ENCODE measurements at regions not wholly inside any gene's neighbourhood (a gene's known extent, or its start where the extent isn't known, plus 50 kb on each side); places are given as distances from the start of the nearest gene placed in this dataset.
"Not testable (repeated sequence)": the region's sequence is repeated elsewhere in the genome, so short reads cannot be mapped to it uniquely, and the experiment has no call there.

DNA sequence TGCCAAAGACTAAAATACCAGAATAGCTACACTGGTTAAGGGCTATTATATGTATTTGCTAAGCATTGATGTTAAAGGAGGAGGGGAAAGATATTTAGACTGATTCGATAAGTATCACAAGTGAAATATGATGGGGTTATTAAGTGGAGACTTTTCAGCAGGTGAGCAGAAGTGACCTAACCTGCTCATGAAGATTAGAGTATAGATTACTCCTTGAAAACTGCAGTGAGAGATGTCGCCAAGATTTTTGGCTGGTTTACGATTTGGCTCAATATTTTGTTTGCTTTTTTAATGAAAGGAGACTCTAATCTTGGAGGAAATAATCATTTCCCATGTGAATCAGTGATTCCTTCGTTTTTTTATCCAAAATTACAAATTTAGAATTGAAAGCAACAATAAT is 1279.5 kb upstream of the TENM4 start:
- no peak for DNase-seq

DNA sequence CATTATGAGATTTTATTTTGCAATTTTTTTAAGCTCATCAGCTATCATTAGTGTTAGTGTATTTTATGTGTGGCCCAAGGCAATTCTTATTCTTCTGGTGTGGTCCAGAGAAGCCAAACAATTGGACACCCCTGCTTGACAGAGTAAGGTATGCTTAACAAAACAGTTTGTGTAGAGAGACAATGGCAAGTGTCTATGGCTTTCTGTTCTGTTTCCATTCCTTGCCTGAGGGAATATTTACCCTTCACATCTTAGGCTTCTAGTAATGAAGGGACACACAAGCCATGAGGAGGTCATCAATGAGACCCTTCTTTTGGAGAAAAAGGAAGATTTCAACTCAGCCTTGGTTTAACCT is 1278.4 kb upstream of the TENM4 start:
- DNase-seq, result no peak

DNA sequence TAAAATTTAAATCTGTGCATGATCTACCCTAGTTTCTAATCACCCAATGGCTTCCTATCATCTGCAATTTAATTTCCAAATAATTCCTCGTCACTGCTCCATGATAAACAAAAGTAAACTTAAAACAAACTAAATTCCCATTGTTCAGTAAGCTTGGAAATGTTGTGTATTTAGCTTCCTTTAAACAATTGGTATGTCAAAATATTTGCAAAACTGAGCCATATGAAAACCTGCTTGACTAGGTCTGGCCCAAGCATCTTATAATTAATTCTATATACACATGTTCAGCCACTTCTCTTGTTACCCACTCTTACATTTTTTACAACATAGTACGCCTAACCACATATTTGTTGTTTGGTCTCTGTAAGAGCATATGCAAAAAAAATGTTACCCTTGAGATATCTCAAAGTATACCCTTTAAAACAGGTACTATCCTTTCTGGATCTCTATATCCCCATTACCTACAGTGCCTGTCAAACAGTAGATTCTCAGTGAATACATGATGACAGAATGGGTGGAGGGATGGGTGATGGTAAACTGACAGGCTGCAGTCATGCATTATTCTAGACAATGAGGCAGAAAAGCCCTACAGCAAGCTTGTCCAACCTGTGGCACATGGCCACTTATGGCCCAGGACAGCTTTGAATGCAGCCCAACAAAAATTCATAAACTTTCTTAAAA is 1277.9 kb upstream of the TENM4 start:
- no peak for DNase-seq

DNA sequence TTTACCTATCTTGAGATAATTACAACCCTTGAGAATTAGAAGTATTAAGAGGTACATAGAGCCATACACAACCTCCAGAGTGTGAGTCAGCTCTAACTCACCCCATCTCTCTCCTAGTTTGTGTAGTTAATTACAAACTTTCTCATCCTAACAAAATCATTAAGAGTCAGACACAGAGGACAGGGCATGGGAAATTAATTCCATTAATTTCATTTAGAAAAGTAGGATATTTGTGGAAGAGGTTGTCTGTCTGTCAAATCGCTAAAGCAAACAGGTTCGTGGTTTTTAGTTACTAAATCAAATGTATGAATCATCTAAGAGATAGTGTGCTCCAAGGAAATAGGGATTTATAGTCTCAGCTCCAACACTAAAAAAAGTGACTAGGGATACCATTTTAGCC is 1261.4 kb upstream of the TENM4 start:
- DNase-seq, result no peak

DNA sequence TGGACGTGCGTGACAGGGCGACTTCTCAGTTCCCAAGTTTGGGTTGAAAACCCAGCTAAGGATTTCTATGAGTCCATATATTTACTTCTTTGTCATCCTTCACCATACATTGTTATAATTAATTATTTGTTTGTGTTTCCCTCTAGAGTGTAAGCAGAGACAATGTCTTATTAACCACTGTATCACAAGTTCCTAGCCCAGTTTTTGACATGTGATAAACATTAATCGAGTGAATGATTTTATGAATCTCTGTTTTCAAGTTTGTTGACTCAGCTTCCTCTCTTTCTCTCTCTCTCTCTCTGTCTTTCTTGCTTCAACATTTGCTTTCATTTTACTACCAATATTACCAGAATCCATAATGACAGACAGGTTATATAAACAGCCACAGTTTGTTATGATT is 1259.6 kb upstream of the TENM4 start:
- no peak for DNase-seq

DNA sequence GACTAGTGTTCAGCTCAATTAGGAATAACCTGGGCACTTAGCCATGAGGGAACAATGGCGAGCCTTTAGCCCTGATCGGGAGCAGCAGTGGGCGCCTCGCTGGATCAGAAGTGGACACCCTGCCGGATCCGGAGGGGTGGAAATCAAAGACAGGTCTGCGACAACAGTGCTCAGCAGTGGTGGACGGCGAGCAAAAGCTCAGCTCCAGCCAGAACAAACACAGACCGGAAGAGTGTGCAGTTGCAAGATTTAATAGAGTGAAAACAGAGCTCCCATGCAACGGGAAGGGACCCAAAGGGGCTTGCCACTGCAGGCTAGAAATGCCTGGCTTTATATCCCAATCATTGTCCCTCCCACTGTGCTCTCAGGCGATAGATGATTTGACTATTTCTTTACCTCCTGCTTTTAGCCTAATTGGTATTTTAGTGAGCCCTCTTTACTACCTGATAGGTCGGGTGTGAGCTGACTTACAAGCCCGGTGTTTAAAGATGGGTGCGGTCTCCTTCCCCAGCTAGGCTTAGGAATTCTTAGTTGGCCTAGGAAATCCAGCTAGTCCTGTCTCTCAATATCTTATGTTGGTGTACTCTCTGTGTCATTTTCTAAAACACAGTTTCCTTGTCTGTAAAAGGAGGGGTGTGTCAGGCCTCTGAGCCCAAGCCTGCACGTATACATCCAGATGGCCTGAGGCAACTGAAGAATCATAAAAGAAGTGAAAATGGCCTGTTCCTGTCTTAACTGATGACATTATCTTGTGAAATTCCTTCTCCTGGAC is 1258.8 kb upstream of the TENM4 start:
- DNase-seq, result not testable (repeated sequence)

DNA sequence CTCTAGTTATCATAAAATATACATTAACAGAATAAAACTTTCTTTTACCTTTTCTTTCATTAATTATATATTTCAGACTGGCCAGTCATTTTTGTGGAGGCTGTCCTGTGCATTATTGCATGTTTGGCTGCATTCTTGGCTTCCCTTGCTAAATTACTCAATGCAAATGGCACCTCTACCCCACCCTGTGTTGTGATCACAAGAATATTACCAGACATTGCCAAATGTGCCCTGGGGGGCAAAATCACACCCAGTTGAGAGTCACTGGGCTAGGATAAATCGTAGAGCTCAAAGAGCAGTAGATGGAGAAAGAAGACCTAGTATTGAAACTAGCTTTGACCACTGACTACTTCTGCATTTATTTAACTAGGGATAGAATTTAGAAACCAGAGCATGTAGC is 1257.8 kb upstream of the TENM4 start:
- DNase-seq, result no peak

DNA sequence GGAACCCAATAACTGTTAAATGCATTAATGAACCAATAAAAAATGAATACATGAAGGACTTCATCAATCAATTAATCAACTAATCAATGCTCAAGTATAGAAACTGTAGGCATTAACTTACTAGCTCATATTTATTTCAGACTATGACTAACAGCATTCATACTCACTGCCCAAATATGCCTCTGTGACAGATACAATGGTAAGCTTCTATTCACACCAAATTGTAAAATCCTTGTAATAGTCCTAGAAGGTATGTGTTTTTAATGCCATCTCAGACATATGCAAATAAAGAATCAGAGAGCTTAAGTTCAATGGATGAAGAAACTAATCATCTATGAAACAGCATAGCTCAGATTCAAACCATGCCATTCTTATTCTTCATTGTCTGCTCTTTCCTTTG is 1253.6 kb upstream of the TENM4 start:
- no peak for DNase-seq

DNA sequence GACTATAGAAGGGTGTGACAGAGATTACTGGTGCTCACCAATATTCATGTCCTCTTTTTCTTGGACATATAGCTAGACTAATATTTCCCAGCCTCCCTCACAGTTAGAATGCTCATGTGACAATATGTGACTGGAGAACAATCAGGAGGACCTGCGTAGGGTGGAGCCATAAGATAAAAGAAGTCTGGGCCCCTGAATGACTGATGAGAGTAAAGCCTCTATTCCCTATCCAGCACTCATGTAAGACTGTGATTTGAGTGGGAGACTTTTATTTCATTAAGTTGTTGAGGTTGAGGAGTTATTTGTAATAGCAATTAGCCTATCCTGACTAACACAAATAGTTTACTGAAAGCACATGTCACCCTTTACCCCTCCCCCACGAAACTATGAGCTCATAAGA is 1247.1 kb upstream of the TENM4 start:
- no peak for DNase-seq

DNA sequence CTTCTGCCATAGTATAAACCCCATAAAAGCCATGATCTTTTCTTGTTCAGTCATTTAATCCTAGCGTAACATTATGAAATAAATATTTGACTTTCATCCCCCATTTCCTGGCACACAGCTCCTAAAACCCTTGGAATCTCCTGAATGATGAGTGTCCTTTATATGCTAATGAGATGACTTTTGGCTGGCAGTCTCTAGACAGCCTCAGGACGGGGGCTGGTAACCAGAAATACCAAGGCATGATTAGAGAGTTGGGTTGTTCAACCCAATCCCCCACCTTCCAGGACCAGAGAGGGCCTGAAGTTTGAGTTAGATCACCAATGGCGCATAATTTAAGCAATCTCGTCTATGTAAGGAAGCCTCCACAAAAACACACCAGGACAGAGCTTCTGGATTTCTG is 1246.1 kb upstream of the TENM4 start:
- no peak for DNase-seq

DNA sequence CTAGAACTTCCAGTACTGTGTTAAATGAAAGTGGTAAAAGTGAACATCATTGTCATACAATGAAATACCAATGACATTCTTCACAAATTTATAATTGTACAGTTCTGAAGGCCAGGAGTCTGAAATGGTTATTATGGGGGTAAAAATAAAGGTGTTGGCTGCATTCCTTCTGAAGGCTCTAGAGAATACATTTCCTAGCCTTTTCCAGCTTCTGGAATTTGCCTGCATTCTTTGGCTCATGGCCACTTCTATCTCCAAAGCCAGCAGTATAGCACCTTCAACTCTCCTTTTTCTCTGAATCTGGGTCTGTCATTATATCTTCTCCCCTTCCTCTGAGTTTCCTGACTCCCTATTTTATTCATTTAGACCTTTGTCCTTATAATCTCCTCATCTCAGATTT is 1232.7 kb upstream of the TENM4 start:
- no peak for DNase-seq

DNA sequence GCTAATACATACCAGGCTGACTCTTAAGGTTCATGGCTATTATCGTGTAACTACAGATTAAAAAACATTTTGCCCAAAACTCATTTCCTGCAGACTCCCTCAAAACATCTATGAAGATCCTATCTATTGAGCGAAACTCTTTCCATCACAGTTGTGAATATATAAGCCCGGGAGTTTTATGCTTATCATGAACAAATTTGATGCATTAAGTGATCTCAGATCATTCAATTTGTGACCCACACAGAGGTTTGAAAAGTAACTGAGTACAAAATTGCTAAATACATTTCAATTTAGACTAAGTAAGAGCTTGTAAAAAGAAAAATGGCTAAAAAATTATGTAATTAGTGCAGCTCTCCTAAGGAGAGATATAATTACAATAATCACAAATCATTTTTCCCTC is 1228.8 kb upstream of the TENM4 start:
- DNase-seq, result no peak

DNA sequence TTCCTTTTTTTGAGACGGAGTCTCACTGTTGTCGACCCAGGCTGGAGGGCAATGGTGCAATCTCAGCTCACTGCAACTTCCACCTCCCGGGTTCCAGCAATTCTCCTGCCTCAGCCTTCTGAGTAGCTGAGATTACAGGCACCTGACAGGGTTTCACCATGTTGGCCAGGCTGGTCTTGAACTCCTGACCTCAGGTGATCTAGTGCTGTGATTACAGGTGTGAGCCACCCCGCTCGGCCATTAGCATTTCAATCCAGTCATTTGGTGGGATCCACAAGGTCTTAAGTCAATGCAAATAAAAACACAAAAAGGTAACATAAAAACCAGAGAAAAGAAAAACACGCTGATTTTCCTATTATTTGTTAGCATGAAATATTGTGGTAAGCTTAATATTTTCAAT is 1227.2 kb upstream of the TENM4 start:
- DNase-seq, result no peak

DNA sequence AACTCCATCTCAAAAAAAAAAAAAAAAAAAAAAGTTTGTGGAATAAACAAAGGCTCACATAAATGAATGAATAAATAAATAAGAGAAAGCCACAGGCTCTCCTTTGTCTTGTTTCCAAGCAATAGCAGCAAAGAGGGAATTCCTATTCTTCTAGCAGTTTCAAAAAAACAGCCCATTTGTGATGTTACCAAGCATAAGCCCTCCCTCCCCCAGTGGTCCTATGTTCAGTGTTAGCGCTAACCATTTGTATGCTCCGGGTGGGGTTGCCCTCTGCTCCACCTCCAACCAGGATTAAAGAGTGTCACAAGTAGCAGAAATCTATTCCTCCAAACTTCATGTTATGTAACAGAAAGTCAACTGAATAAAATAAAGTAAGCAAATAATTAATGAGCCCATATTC is 1215.0 kb upstream of the TENM4 start:
- no peak for DNase-seq

DNA sequence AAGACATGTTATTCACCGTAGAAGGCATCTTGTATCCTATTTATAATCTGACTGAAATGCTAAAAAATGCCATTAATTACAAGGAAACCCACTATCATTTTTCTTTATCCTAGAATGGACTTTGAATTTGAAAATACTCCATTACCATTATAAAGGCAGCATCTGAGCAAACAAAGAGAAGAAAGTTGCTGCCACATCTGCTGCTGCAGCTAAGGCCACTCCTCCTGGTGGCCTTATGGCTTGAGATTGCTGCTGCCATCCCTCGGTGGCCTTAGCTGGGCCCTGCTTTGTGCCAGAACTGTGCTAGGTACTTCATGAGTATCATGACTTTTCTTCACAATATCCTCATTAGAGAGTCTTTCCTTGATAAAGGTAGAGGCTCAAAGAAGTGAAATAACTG is 1210.1 kb upstream of the TENM4 start:
- DNase-seq, result no peak

DNA sequence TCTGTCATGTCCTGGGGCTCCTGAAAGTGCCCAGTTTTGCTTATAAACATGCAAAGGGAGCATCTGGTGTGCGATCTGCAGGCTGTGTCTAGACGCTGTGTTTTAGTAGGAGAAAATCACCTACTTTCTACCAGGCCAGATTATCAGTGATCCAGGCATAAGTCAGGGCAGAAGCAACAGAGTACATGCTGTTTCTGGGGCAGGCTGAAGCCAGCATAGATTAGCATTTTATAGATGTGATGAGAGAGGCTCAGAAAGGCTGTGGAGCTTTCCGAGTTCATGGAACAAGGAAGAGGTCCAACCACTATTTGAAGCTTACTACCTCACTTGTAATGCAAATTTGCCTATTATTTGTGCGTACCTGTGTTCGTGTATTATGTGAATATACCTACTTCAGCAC is 1208.4 kb upstream of the TENM4 start:
- DNase-seq, result no peak

DNA sequence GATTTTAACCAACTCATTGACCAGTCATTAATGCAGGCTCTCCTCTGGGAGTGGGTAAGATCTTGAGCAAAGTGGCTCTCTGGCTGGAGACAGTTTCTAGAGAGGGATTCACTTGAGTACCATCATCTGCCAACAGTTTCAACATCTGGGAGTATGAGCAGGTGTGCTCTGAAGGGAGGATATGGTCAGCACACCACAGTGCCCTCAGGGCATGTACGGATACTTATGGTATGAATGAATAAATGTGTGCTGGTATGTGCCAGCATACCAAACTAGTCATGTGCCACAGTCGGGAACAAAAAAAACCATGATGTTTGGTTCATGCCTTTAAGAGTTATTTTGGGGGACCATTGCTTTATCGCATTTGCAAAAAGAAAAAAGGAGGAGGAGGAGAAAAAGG is 1197.5 kb upstream of the TENM4 start:
- no peak for DNase-seq

DNA sequence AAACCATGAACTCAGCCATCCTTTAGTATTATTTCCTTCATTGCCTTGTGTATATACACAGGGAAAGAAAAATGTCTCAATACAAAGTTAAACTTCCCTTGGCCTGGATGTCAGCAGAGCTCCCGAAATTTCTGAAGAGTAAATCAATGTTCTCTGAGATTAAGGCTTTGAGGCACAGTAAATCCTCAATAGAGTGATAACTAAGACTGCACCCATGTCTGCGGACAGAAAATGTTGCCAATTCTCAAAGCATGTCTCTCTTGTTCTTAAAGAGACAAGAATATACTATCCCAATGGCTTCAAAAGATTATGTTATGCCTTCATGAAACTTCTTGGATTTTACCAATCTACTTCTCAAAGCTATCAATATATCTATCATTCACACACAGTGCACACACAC is 1196.7 kb upstream of the TENM4 start:
- no peak for DNase-seq

DNA sequence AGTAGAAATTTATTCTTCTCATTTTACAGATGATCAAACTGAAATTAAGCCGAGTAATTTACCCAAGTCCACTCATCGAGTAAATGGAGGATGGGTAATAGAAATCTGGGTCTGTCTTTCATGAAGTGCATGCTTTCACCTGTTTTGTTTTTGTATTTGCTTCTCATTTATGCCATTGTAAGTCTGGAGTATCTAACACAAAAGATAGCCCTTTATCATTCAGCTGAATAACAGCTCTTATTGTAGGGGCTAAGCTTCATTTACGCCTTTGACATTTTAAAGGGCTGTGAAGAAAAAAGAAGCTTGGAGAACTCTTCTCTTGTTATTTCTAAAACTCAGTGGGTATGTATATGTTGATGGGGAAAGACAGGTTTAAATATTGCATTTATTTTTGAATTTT is 1196.2 kb upstream of the TENM4 start:
- no peak for DNase-seq

DNA sequence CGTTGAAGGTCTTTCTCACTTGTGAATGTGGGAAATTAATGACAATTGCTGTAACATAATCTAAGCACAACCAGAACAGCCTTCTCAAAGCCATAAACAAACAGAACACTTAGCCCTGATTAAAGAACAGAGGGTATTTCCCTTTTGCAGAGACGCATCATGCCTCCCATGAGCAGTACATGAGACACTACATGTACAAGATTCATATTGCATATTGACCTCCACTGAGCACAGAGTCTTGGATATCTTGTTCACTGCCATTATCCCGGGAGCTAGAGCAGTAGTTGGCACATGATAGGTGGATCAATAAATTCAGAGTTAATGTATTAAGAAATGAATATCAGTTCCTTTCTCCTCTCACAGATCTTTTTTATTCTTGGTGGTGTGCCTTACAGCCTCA is 1194.3 kb upstream of the TENM4 start:
- no peak for DNase-seq

DNA sequence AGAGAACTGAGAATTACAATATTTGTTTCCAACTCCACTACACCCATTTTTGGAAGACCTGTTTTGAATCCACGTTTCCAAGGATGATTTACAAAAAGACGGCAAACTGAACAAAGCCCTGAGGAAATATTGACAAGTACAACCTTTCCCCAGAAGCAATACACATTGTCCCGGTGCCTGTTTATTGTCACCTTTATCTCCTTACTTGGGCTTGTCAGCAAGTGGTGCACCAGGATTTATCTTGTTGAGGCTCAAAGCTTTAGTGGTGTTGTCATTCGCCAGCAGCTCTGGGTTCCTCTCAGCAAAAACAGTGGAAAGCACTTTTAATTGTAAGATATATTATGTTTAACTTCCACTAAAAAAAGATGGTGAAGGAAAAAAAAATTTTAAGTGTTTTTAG is 1191.9 kb upstream of the TENM4 start:
- no peak for DNase-seq

DNA sequence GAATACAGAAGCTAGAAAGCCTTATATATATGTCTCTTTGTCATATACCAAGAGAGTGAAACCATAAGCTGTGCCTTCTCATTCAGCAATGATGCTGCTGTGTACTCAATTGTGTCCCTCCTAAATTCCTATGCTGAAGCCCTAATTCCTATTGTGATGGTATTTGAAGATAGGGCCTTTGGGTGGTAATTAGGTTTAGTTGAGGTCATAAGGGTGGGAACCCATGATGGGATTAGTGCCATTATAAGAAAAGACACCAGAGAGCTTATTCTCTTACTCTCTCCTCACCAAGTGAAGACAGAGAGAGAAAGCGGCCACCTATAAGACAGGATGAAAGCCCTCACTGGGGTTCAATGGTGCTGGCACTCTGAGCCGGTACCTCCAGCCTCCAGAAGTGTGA is 1191.3 kb upstream of the TENM4 start:
- DNase-seq, result no peak

DNA sequence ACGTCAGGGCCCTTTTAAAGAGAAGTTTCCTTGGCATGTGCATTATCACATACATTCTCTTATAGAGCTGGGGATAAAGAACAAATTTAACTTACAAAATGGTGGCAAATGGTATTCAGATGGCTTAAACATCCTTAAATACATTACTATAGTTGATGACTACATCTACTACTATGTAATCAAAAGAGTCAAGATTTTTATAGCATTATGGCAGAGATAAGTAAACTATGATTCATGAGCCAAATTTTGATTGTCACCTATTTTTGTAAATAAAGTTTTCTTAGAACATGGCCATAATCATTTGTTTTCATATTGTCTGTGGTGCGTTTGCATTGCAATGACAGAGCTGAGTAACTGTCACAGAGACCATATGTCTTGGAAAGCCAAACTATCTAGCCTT is 1188.6 kb upstream of the TENM4 start:
- no peak for DNase-seq

DNA sequence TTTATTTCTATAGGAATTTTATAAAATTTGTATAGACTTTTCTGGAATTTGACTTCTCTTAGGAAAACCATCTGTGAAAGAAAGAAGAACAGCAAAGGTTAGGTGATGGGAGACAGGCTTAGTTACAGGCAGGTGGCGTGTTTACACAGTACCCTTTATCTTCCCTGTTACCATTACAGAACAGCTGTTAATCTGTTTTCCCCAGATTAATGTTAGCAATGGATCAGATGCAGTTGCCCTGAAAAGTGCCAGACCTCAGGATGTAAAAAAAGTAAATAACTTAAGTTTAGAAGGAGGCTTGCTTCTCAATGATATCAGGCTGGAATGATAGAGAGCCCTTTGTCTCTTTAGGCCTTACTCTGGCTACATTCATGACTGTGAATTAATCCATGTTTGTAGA is 1186.5 kb upstream of the TENM4 start:
- no peak for DNase-seq

DNA sequence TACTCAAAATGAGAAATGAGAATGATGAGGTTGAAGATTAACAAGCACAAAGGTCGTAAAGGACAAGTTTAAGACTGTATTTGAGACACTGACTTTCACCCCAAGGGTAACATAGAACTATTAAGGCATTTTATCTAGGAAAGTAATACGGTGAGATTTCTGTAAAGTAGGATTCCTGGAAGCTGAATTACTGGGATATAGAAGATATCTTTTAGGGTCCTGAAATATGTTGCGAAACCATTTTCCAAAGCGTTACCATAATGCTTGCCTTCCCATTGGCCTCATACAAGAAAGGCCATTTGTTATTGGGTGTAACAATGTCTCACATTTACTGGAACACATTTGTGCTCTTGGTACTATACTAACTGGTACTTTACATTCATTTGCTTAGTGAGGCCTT is 1185.9 kb upstream of the TENM4 start:
- no peak for DNase-seq
